HepG2 (cell line): ENCODE measurements at regions not wholly inside any gene's neighbourhood (a gene's known extent, or its start where the extent isn't known, plus 50 kb on each side); places are given as distances from the start of the nearest gene placed in this dataset.

Experiments
- ATAC-seq: fragments of 200-7000 bp; cut with Tn5 transposase; 3 replicates; pipeline ENCODE4 v1.9.1; 2020; ENCODE audit warnings: mild to moderate bottlenecking, moderate library complexity
- BruUV-seq: library from RNA; stranded (reverse); fragments of 400-500 nt; replicated peaks from 2 replicates; lab custom pipeline; 2021; lab: Mats Ljungman, UMichigan
- CTCF ChIA-PET: fragments of 300-600 bp; formaldehyde crosslinking; extraction: SDS; loops from one replicate; lab custom pipeline; 2021; ENCODE audit warnings: low total read pairs, inconsistent platforms, low intra/inter-chr PET ratio; lab: Yijun Ruan, JAX
- POLR2A ChIA-PET: fragments of 350-600 bp; sonication (Branson Sonifier 250); formaldehyde crosslinking; loops from one replicate; lab custom pipeline; 2020; ENCODE audit warnings: antibody characterized with exemption, inconsistent platforms; lab: Yijun Ruan, JAX
- DNase-seq: peaks from one replicate; pipeline ENCODE4 v3.0.0-alpha.2; 2015; ENCODE audit warnings: low spot score
- FAIRE-seq: peaks from 3 replicates; lab custom pipeline; 2011; peaks lifted over from hg19 to GRCh38; lab: Jason Lieb, UNC
- H2AFZ ChIP-seq: one replicate; pipeline ENCODE4 v1.6.1; 2011; ENCODE audit warnings: low read length, inconsistent platforms
- H3K27ac ChIP-seq: fragments of 300-600 bp; 3 replicates; pipeline ENCODE4 v1.8.0; 2011; ENCODE audit warnings: mixed run types, mild to moderate bottlenecking, mixed read lengths, low read length, inconsistent platforms; ENCODE audit not compliant: insufficient read depth; ENCODE audit errors: extremely low read length
- H3K27me3 ChIP-seq, 2 experiments: fragments of 200-600 bp in 1 of 2; 2 replicates in 1 of 2; 3 replicates in 1 of 2; pipeline versions ENCODE4 v1.6.0 to v1.8.0; 2011; ENCODE audit warnings: low read length in 2 of 2, mild to moderate bottlenecking in 2 of 2, moderate library complexity in 2 of 2, inconsistent platforms in 1 of 2; ENCODE audit not compliant: insufficient read depth in 2 of 2, control insufficient read depth in 1 of 2
- H3K36me3 ChIP-seq, 2 experiments: fragments of 200-600 bp in 1 of 2; replicated peaks in 1 of 2; 2 replicates in 1 of 2; 3 replicates in 1 of 2; pipeline versions ENCODE4 v1.5.1 to v1.8.0; 2011; ENCODE audit warnings: low read length in 2 of 2, inconsistent platforms in 1 of 2; ENCODE audit not compliant: insufficient read depth in 2 of 2, control insufficient read depth in 1 of 2
- H3K4me1 ChIP-seq: 2 replicates; pipeline ENCODE4 v1.5.1; 2012; ENCODE audit warnings: low read length, inconsistent platforms; ENCODE audit not compliant: insufficient read depth
- H3K4me2 ChIP-seq: 2 replicates; pipeline ENCODE4 v1.6.0; 2011; ENCODE audit warnings: low read depth, low read length, inconsistent platforms
- H3K4me3 ChIP-seq, 3 experiments: fragments of 200-600 bp in 1 of 3; sonication (generic), shearing (Covaris generic) in 1 of 3; replicated peaks in 1 of 3; 2 replicates each; pipeline ENCODE4 v1.5.1; 2011 to 2016; ENCODE audit warnings: low read length in 3 of 3, inconsistent platforms in 2 of 3, low read depth in 2 of 3, mild to moderate bottlenecking in 2 of 3, control low read depth in 1 of 3, mixed read lengths in 1 of 3; ENCODE audit not compliant: insufficient read depth in 1 of 3
- H3K79me2 ChIP-seq: one replicate; pipeline ENCODE4 v1.6.1; 2011; ENCODE audit warnings: low read length, inconsistent platforms; ENCODE audit not compliant: insufficient read depth
- H3K9ac ChIP-seq: 2 replicates; pipeline ENCODE4 v1.6.0; 2011; ENCODE audit warnings: mild to moderate bottlenecking, low read depth, low read length, inconsistent platforms; ENCODE audit not compliant: insufficient read depth
- H3K9me3 ChIP-seq: 2 replicates; pipeline ENCODE4 v1.5.1; 2012; ENCODE audit warnings: mild to moderate bottlenecking, low read length
- H4K20me1 ChIP-seq: 2 replicates; pipeline ENCODE4 v1.6.0; 2011; ENCODE audit warnings: inconsistent platforms, mild to moderate bottlenecking, low read length, moderate library complexity; ENCODE audit not compliant: insufficient read depth
- DMAP1 ChIP-seq: IDR thresholded peaks from 2 replicates; pipeline ENCODE4 v1.6.1; 2016
- ELF4 ChIP-seq: sonication (generic); formaldehyde crosslinking; IDR thresholded peaks from 2 replicates; pipeline ENCODE4 v1.5.0; 2020; ENCODE audit warnings: missing genetic modification reagents, mild to moderate bottlenecking, moderate library complexity, borderline replicate concordance
- ETV6 ChIP-seq: sonication (generic); formaldehyde crosslinking; conservative IDR thresholded peaks from 2 replicates; pipeline ENCODE4 v1.4.0; 2020; ENCODE audit warnings: missing genetic modification reagents
- HMG20B ChIP-seq: conservative IDR thresholded peaks from 2 replicates; pipeline ENCODE4 v1.6.1; 2016; ENCODE audit warnings: missing genetic modification reagents, missing compliant biosample characterization
- IKZF1 ChIP-seq: fragments of 450-650 bp; IDR thresholded peaks from 2 replicates; pipeline ENCODE4 v1.7.1; 2016
- KDM5A ChIP-seq: fragments of 200-600 bp; sonication (generic); IDR thresholded peaks from 2 replicates; pipeline ENCODE4 v1.7.0; 2018; ENCODE audit warnings: antibody characterized with exemption, mild to moderate bottlenecking, low read length, borderline replicate concordance
- KLF15 ChIP-seq: sonication (generic); formaldehyde crosslinking; IDR thresholded peaks from 2 replicates; pipeline ENCODE4 v1.8.1; 2023; ENCODE audit warnings: borderline replicate concordance, mild to moderate bottlenecking, inconsistent platforms, missing genetic modification reagents, mixed read lengths
- NFKB2 ChIP-seq: sonication (generic); formaldehyde crosslinking; IDR thresholded peaks from 2 replicates; pipeline ENCODE4 v1.4.0; 2020; ENCODE audit warnings: missing genetic modification reagents, borderline replicate concordance
- NR2C2 ChIP-seq: sonication (generic); formaldehyde crosslinking; IDR thresholded peaks from 2 replicates; pipeline ENCODE4 v1.4.0; 2020; ENCODE audit warnings: missing genetic modification reagents, mild to moderate bottlenecking, moderate library complexity, borderline replicate concordance
- POLR2AphosphoS2 ChIP-seq: IDR thresholded peaks from 2 replicates; pipeline ENCODE4 v1.6.1; 2011; ENCODE audit warnings: low read depth, low read length, improper control_type of control experiment
- SCMH1 ChIP-seq: sonication (generic); formaldehyde crosslinking; IDR thresholded peaks from 2 replicates; pipeline ENCODE4 v1.9.0; 2021; ENCODE audit warnings: missing genetic modification reagents, mild to moderate bottlenecking, borderline replicate concordance
- SNAPC2 ChIP-seq: sonication (generic); formaldehyde crosslinking; IDR thresholded peaks from 2 replicates; pipeline ENCODE4 v1.8.1; 2022; ENCODE audit warnings: mild to moderate bottlenecking, missing genetic modification reagents
- SYNCRIP ChIP-seq: fragments of 200-400 bp; formaldehyde crosslinking; IDR thresholded peaks from 2 replicates; pipeline ENCODE4 v1.6.1; 2018; ENCODE audit warnings: mild to moderate bottlenecking, low read depth, low read length; ENCODE audit not compliant: insufficient read depth
- TBP ChIP-seq: sonication (generic); formaldehyde crosslinking; IDR thresholded peaks from 2 replicates; pipeline ENCODE4 v1.5.0; 2020; ENCODE audit warnings: missing genetic modification reagents
- TEAD2 ChIP-seq: sonication (generic); formaldehyde crosslinking; IDR thresholded peaks from 2 replicates; pipeline ENCODE4 v1.9.0; 2021; ENCODE audit warnings: missing genetic modification reagents
- ZNF101 ChIP-seq: sonication (generic); formaldehyde crosslinking; IDR thresholded peaks from 2 replicates; pipeline ENCODE4 v1.4.0; 2020; ENCODE audit warnings: mild to moderate bottlenecking, low read depth, missing genetic modification reagents, borderline replicate concordance
- WGBS: methylation state at CpG from one replicate; pipeline ENCODE4 v1.1.6; 2017; ENCODE audit warnings: low lambda C conversion rate; 5-methylcytosine and 5-hydroxymethylcytosine counted together
- in situ Hi-C: cut with HindIII; loops from 2 replicates; pipeline ENCODE4 v1.10.0; 2017; ENCODE audit warnings: low pct_unique_long_range_greater_than_20kb; ENCODE audit not compliant: extremely low pct_ligation_motif_present
- intact Hi-C: fragments of 100-400 bp; cut with micrococcal nuclease; formaldehyde crosslinking; loops from one replicate; pipeline ENCODE4 v1.10.0; 2022; ENCODE audit not compliant: unreplicated experiment
- TF ChIP-seq, protein P1 (sequence below): sonication (generic); formaldehyde crosslinking; IDR thresholded peaks from 2 replicates; pipeline ENCODE4 v1.4.0; 2020; ENCODE audit warnings: missing genetic modification reagents
- TF ChIP-seq, protein P2 (sequence below): sonication (generic); formaldehyde crosslinking; IDR thresholded peaks from 2 replicates; pipeline ENCODE4 v1.4.0; 2020; ENCODE audit warnings: missing genetic modification reagents; ENCODE audit errors: not compliant biosample characterization
- TF ChIP-seq, protein P3 (sequence below): sonication (generic); formaldehyde crosslinking; IDR thresholded peaks from 2 replicates; pipeline ENCODE4 v1.5.1; 2020; ENCODE audit warnings: missing genetic modification reagents, mild to moderate bottlenecking, borderline replicate concordance
- TF ChIP-seq, protein P4 (sequence below): sonication (generic); formaldehyde crosslinking; IDR thresholded peaks from 2 replicates; pipeline ENCODE4 v1.8.0; 2022; ENCODE audit warnings: missing genetic modification reagents, mild to moderate bottlenecking, borderline replicate concordance

DNA sequence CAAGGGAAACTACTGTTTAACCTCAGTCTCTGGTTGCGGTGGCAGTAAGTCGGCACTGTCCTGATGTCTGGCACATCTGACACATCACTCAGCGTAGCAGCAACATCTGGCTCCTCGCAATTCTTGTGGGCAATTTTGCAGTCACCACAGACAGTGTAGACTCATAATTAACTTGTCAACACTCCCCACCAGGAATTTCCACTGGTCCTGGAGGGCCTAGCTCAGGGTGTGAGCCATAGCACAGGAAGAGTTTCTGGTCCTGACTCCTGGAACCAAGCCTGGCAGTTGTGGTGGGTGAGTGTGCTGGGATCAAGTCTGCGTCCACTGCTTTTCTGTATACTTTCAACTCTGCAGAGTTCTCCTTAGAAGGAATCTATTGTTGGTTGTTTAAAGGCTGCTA is 209.7 kb downstream of the SNX19 start (continued):
- TF ChIP-seq, protein P1, sequence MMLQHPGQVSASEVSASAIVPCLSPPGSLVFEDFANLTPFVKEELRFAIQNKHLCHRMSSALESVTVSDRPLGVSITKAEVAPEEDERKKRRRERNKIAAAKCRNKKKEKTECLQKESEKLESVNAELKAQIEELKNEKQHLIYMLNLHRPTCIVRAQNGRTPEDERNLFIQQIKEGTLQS (CRISPR knock-in tag), result no peak
- TF ChIP-seq TEAD2 (CRISPR knock-in tag) (no peak), HMG20B (no peak), POLR2AphosphoS2 (no peak)

DNA sequence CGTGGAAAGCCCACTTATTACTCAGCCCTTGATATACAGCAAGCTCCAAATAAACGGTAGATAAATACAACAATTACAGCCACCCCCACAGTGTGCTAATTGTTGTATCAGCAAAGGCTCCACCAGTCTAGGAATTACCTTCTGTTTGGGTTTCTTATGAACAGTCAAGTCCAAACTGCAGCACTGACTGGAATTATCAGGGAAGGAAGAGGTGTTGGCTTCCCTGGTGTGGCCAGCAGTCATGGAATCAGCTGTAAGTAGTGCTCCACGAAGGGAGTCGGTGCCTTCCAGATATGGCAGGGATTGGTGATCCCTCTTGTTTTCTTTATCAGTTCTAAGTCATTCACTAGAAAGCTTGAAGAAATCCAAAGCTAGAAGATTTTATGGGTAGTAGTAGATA is 209.1 kb downstream of the SNX19 start:
- Histone ChIP-seq H3K4me2 (no peak overlapping the region), H3K4me3 (no peak overlapping the region), H3K27ac (no peak overlapping the region), H4K20me1 (no peaks in the 10 kb centered on the region), H3K79me2 (no peaks in the 10 kb centered on the region), H3K36me3 (no peaks in the 10 kb centered on the region), H2AFZ (no peak overlapping the region), H3K9ac (no peak overlapping the region), H3K4me1 (no peaks in the 10 kb centered on the region), H3K9me3 (no peaks in the 10 kb centered on the region; the same call in 1 of the 2 replicates), H3K27me3 (peaks cover 1 to 8% of the 10 kb centered on the region in 2 experiments; a peak in 2 of 5 replicates)
- WGBS, result 40% methylated on average over 4 of the region's 4 CpGs
- CTCF ChIA-PET, result no interaction called here
- no peak for DNase-seq
- in situ Hi-C loops, result no loop called here
- POLR2A ChIA-PET, result no interaction called here
- TF ChIP-seq SCMH1 (CRISPR knock-in tag) (no peak), ETV6 (CRISPR knock-in tag) (no peak), TBP (CRISPR knock-in tag) (no peak), ZNF101 (no peak), ELF4 (CRISPR knock-in tag) (no peak), KLF15 (no peak), KDM5A (no peak), IKZF1 (no peak), NFKB2 (no peak), NR2C2 (no peak), SNAPC2 (no peak), SYNCRIP (no peak), DMAP1 (CRISPR knock-in tag) (no peak)
- TF ChIP-seq, protein P2, sequence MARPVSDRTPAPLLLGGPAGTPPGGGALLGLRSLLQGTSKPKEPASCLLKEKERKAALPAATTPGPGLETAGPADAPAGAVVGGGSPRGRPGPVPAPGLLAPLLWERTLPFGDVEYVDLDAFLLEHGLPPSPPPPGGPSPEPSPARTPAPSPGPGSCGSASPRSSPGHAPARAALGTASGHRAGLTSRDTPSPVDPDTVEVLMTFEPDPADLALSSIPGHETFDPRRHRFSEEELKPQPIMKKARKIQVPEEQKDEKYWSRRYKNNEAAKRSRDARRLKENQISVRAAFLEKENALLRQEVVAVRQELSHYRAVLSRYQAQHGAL (CRISPR knock-in tag), result no peak
- TF ChIP-seq, protein P3, sequence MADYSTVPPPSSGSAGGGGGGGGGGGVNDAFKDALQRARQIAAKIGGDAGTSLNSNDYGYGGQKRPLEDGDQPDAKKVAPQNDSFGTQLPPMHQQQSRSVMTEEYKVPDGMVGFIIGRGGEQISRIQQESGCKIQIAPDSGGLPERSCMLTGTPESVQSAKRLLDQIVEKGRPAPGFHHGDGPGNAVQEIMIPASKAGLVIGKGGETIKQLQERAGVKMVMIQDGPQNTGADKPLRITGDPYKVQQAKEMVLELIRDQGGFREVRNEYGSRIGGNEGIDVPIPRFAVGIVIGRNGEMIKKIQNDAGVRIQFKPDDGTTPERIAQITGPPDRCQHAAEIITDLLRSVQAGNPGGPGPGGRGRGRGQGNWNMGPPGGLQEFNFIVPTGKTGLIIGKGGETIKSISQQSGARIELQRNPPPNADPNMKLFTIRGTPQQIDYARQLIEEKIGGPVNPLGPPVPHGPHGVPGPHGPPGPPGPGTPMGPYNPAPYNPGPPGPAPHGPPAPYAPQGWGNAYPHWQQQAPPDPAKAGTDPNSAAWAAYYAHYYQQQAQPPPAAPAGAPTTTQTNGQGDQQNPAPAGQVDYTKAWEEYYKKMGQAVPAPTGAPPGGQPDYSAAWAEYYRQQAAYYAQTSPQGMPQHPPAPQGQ (CRISPR knock-in tag), result no peak
- TF ChIP-seq, protein P4, sequence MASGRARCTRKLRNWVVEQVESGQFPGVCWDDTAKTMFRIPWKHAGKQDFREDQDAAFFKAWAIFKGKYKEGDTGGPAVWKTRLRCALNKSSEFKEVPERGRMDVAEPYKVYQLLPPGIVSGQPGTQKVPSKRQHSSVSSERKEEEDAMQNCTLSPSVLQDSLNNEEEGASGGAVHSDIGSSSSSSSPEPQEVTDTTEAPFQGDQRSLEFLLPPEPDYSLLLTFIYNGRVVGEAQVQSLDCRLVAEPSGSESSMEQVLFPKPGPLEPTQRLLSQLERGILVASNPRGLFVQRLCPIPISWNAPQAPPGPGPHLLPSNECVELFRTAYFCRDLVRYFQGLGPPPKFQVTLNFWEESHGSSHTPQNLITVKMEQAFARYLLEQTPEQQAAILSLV, result no peak
- BruUV-seq, result no TSS peak
- no peak for FAIRE-seq
- intact Hi-C loops, result no loop called here
- ATAC-seq, result no peak
